ENCODE measurements at regions not wholly inside any gene's neighbourhood (a gene's known extent, or its start where the extent isn't known, plus 50 kb on each side); places are given as distances from the start of the nearest gene placed in this dataset.
"Not testable (repeated sequence)": the region's sequence is repeated elsewhere in the genome, so short reads cannot be mapped to it uniquely, and the experiment has no call there.

- not testable (repeated sequence) for H3K27me3 ChIP-seq (ENCODE audit: control insufficient read depth, insufficient read depth, low read length); H3K4me3 ChIP-seq (ENCODE audit: low read length); H3K27ac ChIP-seq (ENCODE audit: low read length); H3K4me1 ChIP-seq (ENCODE audit: control insufficient read depth, insufficient read depth, low read length); H3K36me3 ChIP-seq (ENCODE audit: control insufficient read depth, insufficient read depth, low read length); DNase-seq
- H3K9me3 ChIP-seq (ENCODE audit: control insufficient read depth, low read depth, low read length), result peaks cover 12% of the 10 kb centered on the region
- no CpG with 5 or more reads among the region's 2 CpGs for WGBS (ENCODE audit: insufficient coverage, low lambda C conversion rate)
Observed at GRCh38 chr2:91511166-91511565, 2819.7 kb downstream of the RPIA start.

- DNase-seq; H3K27me3 ChIP-seq (ENCODE audit: control insufficient read depth, insufficient read depth, low read length); H3K36me3 ChIP-seq (ENCODE audit: control insufficient read depth, insufficient read depth, low read length); H3K4me1 ChIP-seq (ENCODE audit: control insufficient read depth, insufficient read depth, low read length); H3K4me3 ChIP-seq (ENCODE audit: low read length); H3K27ac ChIP-seq (ENCODE audit: low read length): not testable (repeated sequence)
- H3K9me3 ChIP-seq (ENCODE audit: control insufficient read depth, low read depth, low read length), result peaks cover 30% of the 10 kb centered on the region
- WGBS (ENCODE audit: insufficient coverage, low lambda C conversion rate), result no CpG with 5 or more reads among the region's 3 CpGs
Observed at GRCh38 chr2:91515966-91516365, 2824.5 kb downstream of the RPIA start.

DNA sequence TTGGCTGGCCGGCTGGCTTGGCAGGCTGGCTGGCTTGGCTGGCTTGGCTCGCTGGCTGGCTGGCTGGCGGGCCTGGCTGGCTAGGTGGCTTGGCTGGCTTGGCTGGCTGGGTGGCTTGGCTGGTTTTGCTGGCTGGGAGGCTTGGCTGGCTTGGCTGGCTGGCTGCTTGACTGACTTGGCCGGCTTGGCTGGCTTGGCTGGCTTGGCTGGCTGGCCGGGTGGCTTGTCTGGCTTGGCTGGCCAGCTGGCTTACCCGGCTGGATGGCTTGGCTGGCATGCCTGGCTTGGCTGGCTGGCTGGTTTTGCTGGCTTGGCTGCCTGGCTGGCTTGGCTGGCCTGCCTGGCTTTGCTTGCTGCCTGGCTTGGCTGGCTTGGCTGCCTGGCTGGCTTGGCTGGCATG is 2825.2 kb downstream of the RPIA start:
- H3K27ac ChIP-seq (ENCODE audit: low read length); DNase-seq; H3K4me1 ChIP-seq (ENCODE audit: control insufficient read depth, insufficient read depth, low read length); H3K4me3 ChIP-seq (ENCODE audit: low read length); H3K36me3 ChIP-seq (ENCODE audit: control insufficient read depth, insufficient read depth, low read length); H3K27me3 ChIP-seq (ENCODE audit: control insufficient read depth, insufficient read depth, low read length): not testable (repeated sequence)
- WGBS (ENCODE audit: insufficient coverage, low lambda C conversion rate), result no CpG with 5 or more reads among the region's 6 CpGs
- H3K9me3 ChIP-seq (ENCODE audit: control insufficient read depth, low read depth, low read length), result peaks cover 25% of the 10 kb centered on the region

DNA sequence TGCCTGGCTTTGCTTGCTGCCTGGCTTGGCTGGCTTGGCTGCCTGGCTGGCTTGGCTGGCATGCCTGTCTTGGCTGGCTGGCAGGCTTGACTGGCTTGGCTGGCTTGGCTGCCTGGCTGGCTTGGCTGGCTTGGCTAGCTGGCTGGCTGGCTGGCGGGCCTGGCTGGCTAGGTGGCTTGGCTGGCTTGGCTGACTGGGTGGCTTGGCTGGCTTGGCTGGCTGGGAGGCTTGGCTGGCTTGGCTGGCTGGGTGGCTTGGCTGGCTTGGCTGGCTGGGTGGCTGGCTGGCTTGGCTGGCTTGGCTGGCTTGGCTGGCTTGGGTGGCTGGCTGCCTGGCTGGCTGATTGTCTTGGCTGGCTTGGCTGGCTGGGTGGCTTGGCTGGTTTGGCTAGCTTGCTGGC is 2826.4 kb downstream of the RPIA start:
- H3K4me1 ChIP-seq (ENCODE audit: control insufficient read depth, insufficient read depth, low read length), result not testable (repeated sequence)
- WGBS (ENCODE audit: insufficient coverage, low lambda C conversion rate), result no CpG with 5 or more reads among the region's 1 CpG

DNA sequence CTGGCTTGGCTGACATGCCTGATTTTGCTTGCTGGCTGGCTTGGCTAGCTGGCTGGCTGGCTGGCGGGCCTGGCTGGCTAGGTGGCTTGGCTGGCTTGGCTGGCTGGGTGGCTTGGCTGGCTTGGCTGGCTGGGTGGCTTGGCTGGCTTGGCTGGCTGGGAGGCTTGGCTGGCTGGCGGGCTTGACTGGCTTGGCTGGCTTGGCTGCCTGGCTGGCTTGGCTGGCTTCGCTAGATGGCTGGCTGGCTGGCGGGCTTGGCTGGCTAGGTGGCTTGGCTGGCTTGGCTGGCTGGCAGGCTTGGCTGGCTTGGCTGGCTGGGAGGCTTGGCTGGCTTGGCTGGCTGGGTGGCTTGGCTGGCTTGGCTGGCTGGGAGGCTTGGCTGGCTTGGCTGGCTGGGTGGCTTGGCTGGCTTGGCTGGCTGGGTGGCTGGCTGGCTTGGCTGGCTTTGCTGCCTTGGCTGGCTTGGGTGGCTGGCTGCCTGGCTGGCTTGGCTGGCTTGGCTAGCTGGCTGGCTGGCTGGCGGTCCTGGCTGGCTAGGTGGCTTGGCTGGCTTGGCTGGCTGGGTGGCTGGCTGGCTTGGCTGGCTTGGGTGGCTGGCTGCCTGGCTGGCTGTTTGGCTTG is 2827.0 kb downstream of the RPIA start:
- not testable (repeated sequence) for H3K27ac ChIP-seq (ENCODE audit: low read length); DNase-seq; H3K4me1 ChIP-seq (ENCODE audit: control insufficient read depth, insufficient read depth, low read length); H3K4me3 ChIP-seq (ENCODE audit: low read length); H3K36me3 ChIP-seq (ENCODE audit: control insufficient read depth, insufficient read depth, low read length); H3K27me3 ChIP-seq (ENCODE audit: control insufficient read depth, insufficient read depth, low read length)
- no CpG with 5 or more reads among the region's 5 CpGs for WGBS (ENCODE audit: insufficient coverage, low lambda C conversion rate)
- peaks cover 25% of the 10 kb centered on the region for H3K9me3 ChIP-seq (ENCODE audit: control insufficient read depth, low read depth, low read length)

More for the DNA sequence above, 2826.4 kb downstream of the RPIA start:
- H3K9me3 ChIP-seq (ENCODE audit: control insufficient read depth, low read depth, low read length), result peaks cover 25% of the 10 kb centered on the region
- H3K27me3 ChIP-seq (ENCODE audit: control insufficient read depth, insufficient read depth, low read length); H3K4me3 ChIP-seq (ENCODE audit: low read length); DNase-seq; H3K36me3 ChIP-seq (ENCODE audit: control insufficient read depth, insufficient read depth, low read length); H3K27ac ChIP-seq (ENCODE audit: low read length): not testable (repeated sequence)

DNA sequence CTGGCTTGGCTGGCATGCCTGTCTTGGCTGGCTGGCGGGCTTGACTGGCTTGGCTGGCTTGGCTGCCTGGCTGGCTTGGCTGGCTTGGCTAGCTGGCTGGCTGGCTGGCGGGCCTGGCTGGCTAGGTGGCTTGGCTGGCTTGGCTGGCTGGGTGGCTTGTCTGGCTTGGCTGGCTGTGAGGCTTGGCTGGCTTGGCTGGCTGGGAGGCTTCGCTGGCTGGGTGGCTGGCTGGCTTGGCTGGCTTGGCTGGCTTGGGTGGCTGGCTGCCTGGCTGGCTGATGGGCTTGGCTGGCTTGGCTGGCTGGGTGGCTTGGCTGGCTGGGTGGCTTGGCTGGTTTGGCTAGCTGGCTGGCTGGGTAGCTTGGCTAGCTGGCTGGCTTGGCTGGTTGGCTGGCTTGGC is 2827.9 kb downstream of the RPIA start:
- not testable (repeated sequence) for H3K27ac ChIP-seq (ENCODE audit: low read length); H3K4me1 ChIP-seq (ENCODE audit: control insufficient read depth, insufficient read depth, low read length); H3K27me3 ChIP-seq (ENCODE audit: control insufficient read depth, insufficient read depth, low read length); DNase-seq; H3K36me3 ChIP-seq (ENCODE audit: control insufficient read depth, insufficient read depth, low read length); H3K4me3 ChIP-seq (ENCODE audit: low read length)
- WGBS (ENCODE audit: insufficient coverage, low lambda C conversion rate), result no CpG with 5 or more reads among the region's 3 CpGs
- H3K9me3 ChIP-seq (ENCODE audit: control insufficient read depth, low read depth, low read length), result peaks cover 28% of the 10 kb centered on the region

GRCh38 chr2:91519914-91520313 is 2828.4 kb downstream of the RPIA start:
- not testable (repeated sequence) for H3K36me3 ChIP-seq (ENCODE audit: control insufficient read depth, insufficient read depth, low read length); DNase-seq

GRCh38 chr2:91520523-91520922 is 2829.1 kb downstream of the RPIA start:
- no CpG with 5 or more reads among the region's 3 CpGs for WGBS (ENCODE audit: insufficient coverage, low lambda C conversion rate)
- peaks cover 29% of the 10 kb centered on the region for H3K9me3 ChIP-seq (ENCODE audit: control insufficient read depth, low read depth, low read length)
- not testable (repeated sequence) for H3K27me3 ChIP-seq (ENCODE audit: control insufficient read depth, insufficient read depth, low read length); H3K27ac ChIP-seq (ENCODE audit: low read length); H3K4me3 ChIP-seq (ENCODE audit: low read length); H3K4me1 ChIP-seq (ENCODE audit: control insufficient read depth, insufficient read depth, low read length); H3K36me3 ChIP-seq (ENCODE audit: control insufficient read depth, insufficient read depth, low read length); DNase-seq

More at GRCh38 chr2:91519914-91520313, 2828.4 kb downstream of the RPIA start:
- WGBS (ENCODE audit: insufficient coverage, low lambda C conversion rate), result no CpG with 5 or more reads among the region's 5 CpGs
- not testable (repeated sequence) for H3K27me3 ChIP-seq (ENCODE audit: control insufficient read depth, insufficient read depth, low read length); H3K27ac ChIP-seq (ENCODE audit: low read length); H3K4me1 ChIP-seq (ENCODE audit: control insufficient read depth, insufficient read depth, low read length); H3K4me3 ChIP-seq (ENCODE audit: low read length)
- H3K9me3 ChIP-seq (ENCODE audit: control insufficient read depth, low read depth, low read length), result peaks cover 28% of the 10 kb centered on the region

GRCh38 chr2:91520972-91521535 is 2829.6 kb downstream of the RPIA start:
- H3K4me1 ChIP-seq (ENCODE audit: control insufficient read depth, insufficient read depth, low read length); H3K27ac ChIP-seq (ENCODE audit: low read length); H3K36me3 ChIP-seq (ENCODE audit: control insufficient read depth, insufficient read depth, low read length); DNase-seq; H3K4me3 ChIP-seq (ENCODE audit: low read length); H3K27me3 ChIP-seq (ENCODE audit: control insufficient read depth, insufficient read depth, low read length): not testable (repeated sequence)
- WGBS (ENCODE audit: insufficient coverage, low lambda C conversion rate), result no CpG with 5 or more reads among the region's 7 CpGs
- peaks cover 31% of the 10 kb centered on the region for H3K9me3 ChIP-seq (ENCODE audit: control insufficient read depth, low read depth, low read length)

DNA sequence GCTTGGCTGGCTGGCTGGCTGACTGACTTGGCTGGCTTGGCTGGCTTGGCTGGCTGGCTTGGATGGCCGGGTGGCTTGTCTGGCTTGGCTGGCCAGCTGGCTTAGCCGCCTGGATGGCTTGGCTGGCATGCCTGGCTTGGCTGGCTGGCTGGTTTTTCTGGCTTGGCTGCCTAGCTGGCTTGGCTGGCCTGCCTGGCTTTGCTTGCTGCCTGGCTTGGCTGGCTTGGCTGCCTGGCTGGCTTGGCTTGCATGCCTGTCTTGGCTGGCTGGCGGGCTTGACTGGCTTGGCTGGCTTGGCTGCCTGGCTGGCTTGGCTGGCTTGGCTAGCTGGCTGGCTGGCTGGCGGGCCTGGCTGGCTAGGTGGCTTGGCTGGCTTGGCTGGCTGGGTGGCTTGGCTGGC is 2830.5 kb downstream of the RPIA start:
- H3K27ac ChIP-seq (ENCODE audit: low read length); H3K4me3 ChIP-seq (ENCODE audit: low read length); H3K36me3 ChIP-seq (ENCODE audit: control insufficient read depth, insufficient read depth, low read length); H3K4me1 ChIP-seq (ENCODE audit: control insufficient read depth, insufficient read depth, low read length); H3K27me3 ChIP-seq (ENCODE audit: control insufficient read depth, insufficient read depth, low read length); DNase-seq: not testable (repeated sequence)
- peaks cover 33% of the 10 kb centered on the region for H3K9me3 ChIP-seq (ENCODE audit: control insufficient read depth, low read depth, low read length)
- WGBS (ENCODE audit: insufficient coverage, low lambda C conversion rate), result no CpG with 5 or more reads among the region's 4 CpGs

GRCh38 chr2:91522877-91523276 is 2831.4 kb downstream of the RPIA start:
- not testable (repeated sequence) for H3K4me1 ChIP-seq (ENCODE audit: control insufficient read depth, insufficient read depth, low read length); H3K27ac ChIP-seq (ENCODE audit: low read length); H3K4me3 ChIP-seq (ENCODE audit: low read length); H3K27me3 ChIP-seq (ENCODE audit: control insufficient read depth, insufficient read depth, low read length); DNase-seq; H3K36me3 ChIP-seq (ENCODE audit: control insufficient read depth, insufficient read depth, low read length)
- no CpG with 5 or more reads among the region's 5 CpGs for WGBS (ENCODE audit: insufficient coverage, low lambda C conversion rate)
- H3K9me3 ChIP-seq (ENCODE audit: control insufficient read depth, low read depth, low read length), result peaks cover 39% of the 10 kb centered on the region
